Pons (tissue), 1 donor: ENCODE measurements at regions not wholly inside any gene's neighbourhood (a gene's known extent, or its start where the extent isn't known, plus 50 kb on each side); places are given as distances from the start of the nearest gene placed in this dataset.

ENCODE experiments used
- DNase-seq: peaks from one replicate; pipeline ENCODE4 v3.0.0-alpha.2; 2016; ENCODE audit warnings: low spot score

DNA sequence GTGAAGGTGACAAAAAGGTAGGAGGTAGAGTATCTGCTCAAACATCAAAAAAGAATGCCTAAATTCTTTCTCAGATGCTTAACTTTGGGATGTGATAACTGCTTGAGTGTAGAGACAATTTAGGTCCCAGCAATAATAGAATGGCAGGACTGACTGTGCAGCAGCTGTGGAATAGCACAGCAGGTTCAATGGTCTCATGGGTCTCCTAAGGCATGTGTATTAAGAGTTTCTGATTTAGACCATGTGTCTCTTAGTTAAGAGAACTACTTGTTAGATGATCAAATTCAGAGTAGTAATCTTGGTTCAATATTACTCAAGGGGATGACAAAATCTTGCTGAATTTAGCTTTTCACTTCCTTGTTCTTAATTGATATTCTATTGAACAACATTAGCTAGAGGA lies 72.0 kb downstream of the ALX1 start:
- DNase-seq: no peak

DNA sequence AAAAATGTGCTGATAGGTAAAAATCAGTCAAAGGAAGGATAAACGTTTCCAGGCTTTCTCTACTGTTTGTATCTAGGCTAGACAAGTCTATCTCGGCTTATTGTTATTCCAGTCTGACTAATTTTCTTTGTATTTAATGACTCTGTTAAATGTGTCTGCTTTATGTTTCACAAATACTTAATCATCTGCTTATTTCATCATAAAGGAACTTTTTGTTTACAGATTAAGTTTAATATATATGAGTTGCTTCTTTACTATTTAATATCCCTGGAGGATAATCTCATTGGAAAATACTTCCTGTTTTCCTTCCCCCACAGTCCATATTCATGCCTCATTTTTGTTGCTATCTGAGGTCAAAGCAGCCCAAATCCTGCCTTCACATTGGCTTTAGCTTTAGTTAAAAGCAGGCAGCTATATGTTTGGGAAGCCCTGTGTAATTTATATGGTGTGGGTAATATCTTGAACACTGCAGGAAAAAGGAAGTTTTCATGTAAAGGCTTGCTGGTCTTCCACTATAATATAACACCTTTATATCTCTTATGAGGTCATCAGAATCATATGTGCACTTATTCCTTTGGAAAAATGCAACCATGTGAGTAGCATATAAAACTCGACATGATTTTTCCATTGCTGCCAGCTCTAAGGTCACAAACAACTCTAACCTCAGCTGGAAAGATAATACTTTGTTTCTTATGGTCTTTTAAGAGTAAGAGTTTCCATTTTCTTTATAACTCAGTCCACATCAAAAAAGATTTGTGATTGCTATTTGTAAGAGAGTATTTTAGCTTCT lies 76.8 kb downstream of the ALX1 start:
- DNase-seq: no peak

DNA sequence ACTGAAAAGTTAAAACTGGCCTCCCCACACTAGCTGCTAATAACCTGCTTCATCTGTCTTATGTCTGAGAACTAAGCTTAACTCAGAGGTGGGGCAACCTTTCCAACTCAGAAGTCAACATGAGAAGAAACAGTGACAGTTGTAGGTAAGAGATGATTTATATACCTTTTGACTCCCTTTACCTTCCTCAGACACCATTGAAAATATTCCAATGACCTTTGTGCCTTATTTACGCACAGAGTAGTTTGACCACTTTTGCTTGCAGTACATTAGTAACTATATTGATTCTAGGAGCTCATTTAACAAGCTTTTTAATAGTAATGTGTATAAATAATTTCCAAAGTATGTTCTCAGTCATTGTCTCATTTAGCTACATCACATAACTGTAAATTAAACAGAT lies 77.6 kb downstream of the ALX1 start:
- DNase-seq: no peak

DNA sequence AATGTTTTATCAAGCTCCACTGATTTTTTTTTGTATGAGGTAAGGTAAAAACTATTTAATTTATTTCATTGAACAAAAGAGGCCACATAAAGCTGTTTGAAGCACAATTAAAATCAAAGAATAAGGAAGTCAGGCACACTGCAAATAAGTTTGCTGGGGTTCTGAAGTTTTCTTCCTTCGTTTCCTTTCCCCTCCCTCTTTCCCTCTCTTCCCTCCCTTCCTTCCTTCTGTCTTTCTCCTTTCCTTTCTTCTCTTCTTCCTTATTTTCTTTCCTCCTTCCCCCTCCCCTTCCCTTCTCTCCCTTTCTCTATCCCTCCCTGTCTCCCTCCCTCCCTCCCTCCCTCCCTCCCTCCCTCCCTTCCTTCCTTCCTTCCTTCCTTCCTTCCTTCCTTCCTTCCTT lies 78.7 kb downstream of the ALX1 start:
- no peak for DNase-seq

DNA sequence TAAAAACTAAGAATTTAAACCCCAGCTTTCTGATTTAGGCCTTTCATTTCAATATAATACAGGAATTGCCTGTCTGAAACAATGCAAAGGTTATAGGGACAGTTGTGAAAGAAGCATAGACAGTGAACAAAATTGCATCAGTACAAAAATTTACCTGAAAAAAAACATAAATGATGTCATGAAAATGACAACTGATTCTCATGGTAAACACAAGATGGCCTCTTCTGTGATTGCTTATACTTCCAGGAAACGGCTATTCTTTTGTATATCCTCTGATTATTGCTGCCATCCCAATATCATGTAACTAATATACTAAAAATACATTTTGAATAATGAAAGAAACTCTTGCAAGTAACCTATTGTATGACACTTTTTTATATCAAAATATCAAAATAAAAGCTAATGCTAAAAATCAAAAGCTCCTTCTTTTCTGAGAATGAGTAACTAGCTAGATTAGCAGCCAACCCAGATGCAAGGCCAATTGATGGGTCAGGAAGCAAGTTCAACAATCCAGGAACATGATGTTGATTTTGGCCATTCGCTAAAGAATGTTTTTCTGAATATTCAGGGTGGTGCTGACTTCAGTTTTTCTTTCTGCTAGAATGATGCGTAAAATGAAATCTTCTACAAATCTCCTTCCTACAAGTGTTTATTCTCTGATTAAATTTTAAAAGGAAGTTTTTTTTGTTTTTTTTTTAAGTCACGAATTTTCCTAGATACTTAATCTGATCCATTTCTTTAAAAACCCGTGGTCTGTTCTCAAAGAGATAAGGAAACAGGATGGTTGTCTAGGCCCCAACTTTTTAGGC lies 83.6 kb downstream of the ALX1 start:
- DNase-seq: no peak

DNA sequence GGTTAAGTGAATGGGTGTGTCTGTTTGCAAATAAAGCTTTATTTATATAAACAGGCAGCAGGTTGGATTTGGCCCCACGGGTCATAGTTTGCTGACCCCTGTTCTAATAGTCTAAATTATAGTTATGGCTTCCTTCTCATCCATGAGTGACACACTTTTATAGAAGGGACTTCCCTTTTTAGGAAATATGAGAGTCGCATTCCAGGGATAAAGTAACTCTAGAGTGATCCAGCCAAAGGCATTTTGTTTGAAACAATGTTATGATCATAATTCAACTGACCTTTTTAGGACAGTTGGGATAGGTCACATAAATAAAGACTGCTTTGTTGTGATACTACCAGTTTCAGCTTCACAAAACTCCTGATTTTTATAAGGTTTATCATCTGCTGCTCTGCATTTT lies 87.9 kb downstream of the ALX1 start:
- DNase-seq: no peak

DNA sequence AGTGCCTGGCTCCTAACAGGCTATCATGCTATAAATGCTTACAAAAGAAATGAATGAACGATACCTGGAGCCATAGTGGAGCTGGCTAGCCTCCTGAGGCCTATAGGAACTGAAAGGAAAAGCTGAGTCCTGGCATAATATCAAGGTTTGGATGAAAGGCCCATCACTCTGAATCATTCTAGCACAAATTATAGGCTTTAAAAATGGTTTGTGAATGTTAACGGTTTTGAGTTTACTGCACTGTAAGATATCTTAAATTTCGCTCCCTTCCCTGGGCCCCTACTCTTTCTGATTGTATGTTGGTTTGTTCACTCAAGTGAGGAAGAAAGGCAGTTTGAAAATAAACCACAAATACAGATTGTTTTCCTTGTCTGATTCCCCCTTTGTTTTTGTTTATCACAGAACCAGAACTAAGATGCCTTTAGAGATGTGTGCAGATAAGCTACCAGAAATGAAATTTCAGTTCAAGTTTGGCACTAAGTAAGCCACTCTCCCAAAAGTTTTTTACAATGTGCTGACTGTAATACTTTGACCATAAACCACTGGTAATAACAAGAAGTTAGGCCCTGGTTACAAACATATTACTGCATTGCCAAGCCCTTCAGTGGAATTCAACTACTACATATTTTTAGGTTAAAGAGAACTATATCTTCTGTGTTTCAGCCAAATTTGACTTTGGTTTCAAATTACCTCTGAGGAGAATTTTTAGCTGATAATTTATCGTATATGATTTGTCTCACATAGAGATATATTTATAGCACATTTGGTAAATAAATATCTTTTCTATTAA lies 89.5 kb downstream of the ALX1 start:
- DNase-seq: no peak

DNA sequence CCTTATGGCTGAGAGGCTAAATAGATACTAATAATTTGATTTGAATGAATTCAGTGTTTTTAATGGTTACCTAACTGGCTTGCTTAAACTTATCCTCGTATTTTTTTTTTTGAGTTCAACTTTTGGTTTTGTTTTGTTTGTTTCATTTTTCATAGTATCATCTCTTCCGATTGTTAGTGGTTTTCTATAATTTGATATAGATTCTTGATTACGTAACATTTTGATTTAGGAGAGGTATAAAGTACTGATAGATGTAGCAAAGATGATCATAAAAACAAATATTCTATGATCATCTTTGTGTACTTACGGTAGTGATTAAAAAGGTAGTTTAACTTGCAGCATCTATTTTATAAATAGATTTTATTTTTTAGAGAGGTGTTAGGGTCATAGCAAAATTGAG lies 93.0 kb downstream of the ALX1 start:
- no peak for DNase-seq

DNA sequence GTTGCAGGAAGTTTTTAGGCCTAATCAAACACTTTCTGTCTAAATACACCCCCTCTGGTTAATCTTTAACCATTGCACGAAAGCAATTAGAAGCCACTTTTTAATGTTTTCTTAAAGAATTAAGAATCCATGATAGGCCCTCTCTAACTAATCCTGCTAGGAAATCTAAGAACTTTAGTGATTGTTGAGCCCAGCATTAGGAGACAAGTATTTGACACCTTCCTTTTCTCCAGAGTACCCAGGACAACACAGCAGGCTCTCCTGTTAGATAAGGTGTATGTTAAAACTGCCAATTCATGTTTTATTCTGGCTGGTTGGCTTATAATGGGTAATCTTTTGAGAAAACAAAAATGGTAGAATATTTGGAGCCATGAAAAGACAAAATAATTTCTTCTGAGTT lies 95.0 kb downstream of the ALX1 start:
- DNase-seq: no peak

DNA sequence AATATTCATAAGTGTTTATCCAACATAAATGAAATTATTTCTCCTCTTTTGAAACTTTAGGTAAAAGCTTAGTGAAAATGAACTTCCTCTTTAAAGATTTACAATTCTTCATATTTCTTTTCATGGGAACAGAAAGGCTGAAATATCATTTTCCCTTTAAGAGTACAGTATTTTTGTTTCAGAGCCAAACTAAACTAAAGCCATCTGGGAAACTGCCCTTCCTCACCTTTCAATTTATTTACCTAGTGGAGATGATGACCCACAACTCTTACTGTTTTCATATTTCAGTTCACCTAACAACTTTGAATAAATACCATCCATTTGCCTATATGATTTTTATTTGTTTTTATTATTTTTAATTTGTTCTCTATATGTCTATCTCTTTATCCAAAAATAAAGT lies 105.4 kb downstream of the ALX1 start:
- no peak for DNase-seq

DNA sequence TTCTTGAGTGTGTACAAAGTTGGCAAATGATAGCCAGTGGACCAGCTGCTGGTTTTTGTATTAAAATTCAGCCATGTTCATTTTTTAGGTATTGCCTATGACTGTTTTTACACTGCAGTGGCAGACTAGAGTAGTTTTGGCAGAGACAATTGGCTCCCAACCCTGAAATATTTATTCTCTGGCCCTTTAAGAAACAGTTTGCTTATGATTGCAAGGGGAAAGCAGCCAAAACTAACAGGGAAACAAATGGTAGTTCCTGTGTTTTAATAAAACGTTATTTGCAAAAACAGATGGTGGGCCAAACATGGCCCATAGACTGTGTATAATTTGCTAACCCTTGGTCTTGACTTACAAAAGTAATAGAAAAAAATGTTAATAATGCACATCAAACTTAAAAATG lies 110.2 kb downstream of the ALX1 start:
- no peak for DNase-seq

DNA sequence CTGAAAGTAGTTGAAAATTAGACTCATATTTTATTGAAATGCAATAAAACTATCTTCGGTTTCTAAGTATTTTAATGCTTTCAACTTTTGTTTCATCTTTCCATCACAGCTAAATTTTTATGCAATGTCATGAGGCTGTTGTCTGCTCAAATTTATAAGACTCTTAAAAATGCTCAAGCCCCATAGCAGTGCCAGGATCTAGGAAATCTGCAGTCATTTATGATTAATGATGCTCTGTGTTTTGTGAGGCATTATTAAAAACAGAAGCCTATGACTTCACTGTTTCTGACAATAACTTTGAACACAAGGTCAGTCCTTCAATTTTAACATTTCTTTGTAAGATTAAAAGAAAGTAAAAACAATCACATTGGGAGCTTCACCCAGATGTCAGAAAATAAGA lies 112.5 kb downstream of the ALX1 start:
- DNase-seq: no peak

DNA sequence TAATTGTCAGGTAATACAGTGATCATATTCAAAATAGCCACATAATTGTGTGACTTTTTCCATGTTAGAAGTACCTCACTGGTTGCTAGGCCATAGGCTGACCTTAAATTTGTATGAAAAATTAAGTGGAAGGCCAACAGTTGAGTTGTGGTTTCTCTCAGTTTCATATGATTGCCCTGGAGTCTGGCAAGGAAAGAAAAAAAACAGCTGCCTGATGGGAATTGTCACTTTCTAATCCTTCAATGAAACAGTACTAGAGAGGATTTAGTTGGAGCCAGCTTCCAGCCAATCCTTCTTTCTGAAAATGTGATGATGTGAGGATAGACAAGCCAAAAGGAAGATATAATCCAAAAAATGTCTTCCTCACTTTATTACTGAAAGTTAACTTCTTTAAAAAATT lies 113.6 kb downstream of the ALX1 start:
- no peak for DNase-seq

DNA sequence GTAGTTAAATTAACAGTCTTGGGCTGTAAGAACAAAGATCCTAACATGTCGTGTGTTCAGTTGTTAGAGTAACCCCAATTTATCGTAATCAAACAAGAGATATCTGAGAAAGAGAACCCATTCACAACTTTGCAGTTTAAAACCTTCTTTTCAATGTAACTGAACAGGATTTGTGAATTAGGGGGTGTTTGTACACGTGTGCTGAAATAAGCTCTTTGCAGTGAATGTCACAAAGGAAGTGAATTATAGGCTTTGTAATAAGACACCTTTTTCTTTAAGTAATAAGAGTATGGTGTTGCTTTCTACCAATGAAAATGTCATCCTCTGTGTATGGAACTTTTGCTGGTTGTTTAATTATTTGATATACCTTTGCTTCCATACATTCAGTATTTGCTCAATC lies 114.0 kb downstream of the ALX1 start:
- DNase-seq: no peak

DNA sequence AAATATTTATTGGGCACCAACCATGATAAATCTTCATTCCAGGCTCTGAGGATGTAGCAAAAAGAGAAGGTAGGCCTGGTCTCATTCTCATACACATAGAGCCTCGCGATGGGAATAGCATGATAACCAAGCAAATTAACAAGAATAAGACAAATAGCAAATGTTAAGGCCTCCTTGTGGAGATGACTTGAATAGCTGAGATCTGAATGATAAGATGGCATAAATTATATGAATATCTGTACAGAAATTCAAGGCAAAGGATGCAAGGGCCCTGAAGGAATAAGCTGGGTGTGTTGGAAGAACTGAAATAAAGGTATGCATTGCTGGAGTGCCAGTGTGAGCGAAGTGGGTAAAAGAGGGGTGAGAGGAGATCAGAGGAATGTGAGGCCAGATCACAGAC lies 114.8 kb downstream of the ALX1 start:
- DNase-seq: no peak

DNA sequence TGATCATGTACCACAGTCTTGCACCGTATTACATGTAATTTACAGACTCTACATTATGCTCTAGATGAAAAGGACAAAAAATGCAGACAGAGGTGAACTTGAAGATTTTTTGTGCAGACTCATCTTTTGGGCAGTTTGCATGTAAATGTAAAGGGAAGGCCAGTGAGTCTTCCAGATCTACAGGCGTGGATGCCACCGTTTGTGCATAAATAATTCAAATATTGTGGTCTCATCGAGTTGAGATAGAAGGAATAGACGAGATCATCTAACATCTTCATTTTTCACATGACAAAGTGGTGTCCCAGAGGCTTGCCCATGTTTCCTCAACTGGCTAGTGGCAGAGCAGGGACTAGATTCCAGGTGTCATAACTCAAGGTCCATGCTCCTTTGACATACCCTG lies 125.2 kb downstream of the ALX1 start:
- no peak for DNase-seq

DNA sequence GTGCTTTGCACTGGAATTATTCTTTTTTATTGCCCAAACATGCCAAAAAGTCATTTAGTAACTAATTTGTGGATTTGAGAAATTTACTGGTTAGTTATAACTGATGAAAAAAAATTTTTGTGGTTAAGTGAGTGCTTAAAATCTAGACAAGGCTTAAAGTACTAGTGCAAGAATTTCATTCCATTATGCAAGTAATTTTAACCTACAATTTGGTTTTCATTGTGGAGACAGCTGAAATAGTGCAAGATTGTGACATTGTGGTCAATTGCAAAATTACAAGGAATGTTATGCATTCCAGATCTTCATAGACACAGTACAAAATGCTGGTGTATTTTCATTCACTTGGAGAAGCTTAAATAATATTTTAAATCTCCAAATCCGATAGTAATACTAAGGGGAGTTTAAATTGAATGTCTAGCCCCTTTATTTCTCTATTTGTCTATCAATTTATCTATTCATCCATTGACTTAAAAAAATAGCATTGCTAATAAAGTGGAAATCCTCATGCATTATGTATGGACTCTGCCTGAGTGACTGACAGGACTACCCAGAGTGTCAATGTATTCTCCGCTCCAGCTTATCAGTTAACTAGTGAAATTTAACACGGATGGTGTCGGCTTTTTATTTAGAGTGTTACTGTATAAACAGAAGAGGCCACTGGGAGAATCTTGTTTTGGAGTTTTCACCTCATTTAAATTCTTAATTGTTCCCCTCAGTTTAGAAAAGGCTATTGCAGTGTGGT lies 125.9 kb downstream of the ALX1 start:
- DNase-seq: no peak

DNA sequence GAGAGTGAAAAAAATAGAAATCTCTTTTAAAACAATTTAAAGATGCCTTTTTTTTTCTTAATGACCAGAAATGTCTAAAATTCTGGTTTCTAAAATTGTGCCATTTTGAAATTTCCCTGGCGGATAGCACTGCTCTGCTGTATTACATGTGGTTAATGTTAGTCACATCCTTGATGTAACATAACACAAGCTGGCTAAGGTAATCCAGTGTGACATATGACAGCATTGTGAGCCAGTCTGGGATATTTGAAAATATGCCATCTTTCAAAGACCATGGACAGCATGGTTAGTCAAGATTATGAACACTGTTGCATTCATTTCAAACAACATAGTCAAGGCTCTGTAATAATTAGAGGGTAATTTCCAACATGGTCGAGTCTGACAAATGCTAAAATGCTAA lies 133.2 kb downstream of the ALX1 start:
- DNase-seq: no peak

DNA sequence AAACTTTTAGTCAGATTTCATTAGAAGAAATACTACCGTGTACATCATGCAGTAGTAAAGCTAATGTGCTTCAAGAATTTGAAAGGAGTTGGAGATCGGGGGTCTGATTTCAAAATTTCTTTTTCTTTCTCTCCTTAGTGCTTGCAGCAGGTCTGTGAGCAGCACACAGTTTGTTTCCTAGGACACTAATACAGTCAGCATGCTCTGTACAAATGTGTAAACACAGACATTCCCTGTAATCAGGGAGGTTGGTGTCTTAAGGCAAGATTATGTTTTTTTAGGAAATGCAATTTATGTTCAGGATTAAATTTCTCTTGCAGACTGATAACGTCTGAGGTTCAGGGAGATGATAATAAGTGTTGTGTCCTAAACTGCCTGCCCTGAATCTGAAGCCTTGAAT lies 142.7 kb downstream of the ALX1 start:
- DNase-seq: no peak

DNA sequence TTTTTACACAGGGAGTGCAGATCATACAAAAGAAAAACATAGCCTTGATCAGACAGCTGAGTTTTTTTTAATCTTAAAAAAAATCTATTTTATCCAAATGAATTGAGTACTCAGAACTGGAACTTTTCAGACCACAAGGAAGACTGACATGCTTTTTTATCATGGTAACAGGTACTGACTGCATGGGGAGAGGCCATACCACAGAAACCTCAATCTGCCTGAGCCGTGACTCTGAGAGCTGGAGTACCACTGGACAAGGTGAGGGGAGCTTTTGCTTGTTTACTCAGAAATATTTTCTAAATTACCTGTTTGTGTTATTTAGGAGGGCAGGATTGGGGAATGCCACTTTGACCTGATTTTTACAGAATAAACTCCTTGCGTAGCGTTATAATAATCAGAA lies 143.9 kb downstream of the ALX1 start:
- DNase-seq: no peak

DNA sequence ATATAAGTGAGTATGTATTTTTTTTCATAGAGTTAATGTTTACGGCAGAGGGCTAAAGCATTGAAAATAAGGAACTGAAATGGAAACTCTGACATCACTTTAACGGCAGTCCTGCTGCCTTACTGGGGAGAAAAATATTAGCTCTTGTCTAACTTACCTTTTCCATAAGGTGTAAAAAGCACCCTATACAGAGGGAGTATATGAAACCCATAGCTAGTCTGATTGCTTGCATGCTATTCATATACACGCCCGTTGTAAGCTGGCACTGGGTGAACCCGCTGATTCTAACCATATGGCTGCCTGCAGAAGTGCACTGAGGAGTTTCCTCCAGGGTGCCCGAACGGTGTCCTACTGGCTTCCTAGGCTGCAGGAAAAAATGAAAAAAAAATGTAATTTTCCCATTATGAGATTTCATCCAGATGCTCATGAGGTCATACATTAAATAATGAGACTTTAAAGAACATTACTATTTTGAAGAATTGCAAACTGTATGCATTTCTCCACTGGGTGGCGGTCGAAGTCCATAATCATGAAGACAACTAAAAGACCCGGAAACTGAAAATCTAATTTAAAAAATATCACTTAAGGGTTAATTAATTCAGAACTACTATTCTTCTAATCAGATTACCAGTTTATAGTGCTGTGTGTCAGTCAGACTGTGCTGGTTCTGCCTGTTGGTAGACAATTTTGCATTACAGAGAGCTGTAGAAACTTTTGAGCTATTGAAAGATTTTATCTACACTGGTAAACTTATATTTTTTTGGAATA lies 144.7 kb downstream of the ALX1 start:
- no peak for DNase-seq

DNA sequence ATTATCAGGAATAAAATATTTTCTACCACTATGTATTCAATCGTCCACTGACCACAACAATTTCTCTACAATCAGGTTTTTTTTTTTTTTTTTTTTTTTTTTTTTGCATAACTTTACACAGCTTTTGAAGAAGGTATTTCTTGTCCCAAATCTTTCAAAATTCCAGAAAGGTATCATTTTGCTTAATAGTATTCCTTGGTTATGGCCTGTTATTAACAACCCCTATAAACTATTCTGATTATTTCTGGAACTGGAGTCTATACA lies 145.3 kb downstream of the ALX1 start:
- no peak for DNase-seq
